H1 (cell line): ENCODE measurements at regions not wholly inside any gene's neighbourhood (a gene's known extent, or its start where the extent isn't known, plus 50 kb on each side); places are given as distances from the start of the nearest gene placed in this dataset.

ENCODE experiments used
- CTCF ChIA-PET: fragments of 300-600 bp; sonication (Branson Sonifier 250); formaldehyde crosslinking; loops from one replicate; lab custom pipeline; 2021; ENCODE audit not compliant: partially characterized antibody; lab: Charles Lee
- POLR2A ChIA-PET: fragments of 300-600 bp; sonication (Branson Sonifier 250); formaldehyde crosslinking; loops from one replicate; lab custom pipeline; 2021; ENCODE audit warnings: inconsistent platforms; ENCODE audit not compliant: partially characterized antibody; lab: Charles Lee
- DNase-seq, 2 experiments: peaks; one replicate each; pipeline versions ENCODE4 v3.0.0 to v3.0.0-alpha.2; 2010 to 2022; ENCODE audit warnings: low spot score in 2 of 2, low read depth in 1 of 2, mixed read lengths in 1 of 2
- FAIRE-seq: peaks from 2 replicates; lab custom pipeline; 2011; peaks lifted over from hg19 to GRCh38; lab: Jason Lieb, UNC
- H2AFZ ChIP-seq: 2 replicates; pipeline ENCODE4 v1.8.1; 2012; ENCODE audit warnings: low read length, inconsistent platforms
- H2AK5ac ChIP-seq: 2 replicates; pipeline ENCODE4 v1.6.1; 2013; ENCODE audit warnings: low read depth, low read length
- H2BK120ac ChIP-seq: replicated peaks from 2 replicates; pipeline ENCODE3; 2013; ENCODE audit warnings: low read depth, low read length, inconsistent platforms
- H2BK12ac ChIP-seq: 2 replicates; pipeline ENCODE4 v1.6.1; 2013; ENCODE audit warnings: low read depth, low read length
- H2BK15ac ChIP-seq: 2 replicates; pipeline ENCODE4 v1.6.1; 2013; ENCODE audit warnings: low read length
- H2BK20ac ChIP-seq: 2 replicates; pipeline ENCODE4 v1.6.1; 2013; ENCODE audit warnings: low read length
- H2BK5ac ChIP-seq: 2 replicates; pipeline ENCODE4 v1.6.1; 2013; ENCODE audit warnings: low read depth, low read length
- H3K14ac ChIP-seq: 2 replicates; pipeline ENCODE4 v1.6.1; 2013; ENCODE audit warnings: inconsistent platforms; ENCODE audit not compliant: insufficient read length
- H3K18ac ChIP-seq: 2 replicates; pipeline ENCODE4 v1.6.1; 2013; ENCODE audit warnings: low read length; ENCODE audit errors: extremely low read depth
- H3K23ac ChIP-seq: 2 replicates; pipeline ENCODE4 v1.6.1; 2013; ENCODE audit warnings: inconsistent platforms; ENCODE audit not compliant: insufficient read length
- H3K23me2 ChIP-seq: 2 replicates; pipeline ENCODE4 v1.6.1; 2013; ENCODE audit warnings: low read depth, low read length
- H3K27ac ChIP-seq: 2 replicates; pipeline ENCODE4 v1.6.1; 2011; ENCODE audit warnings: low read depth, low read length, inconsistent platforms
- H3K27me3 ChIP-seq, 4 experiments: replicated peaks in 1 of 4; 1 replicate in 1 of 4; 2 replicates in 3 of 4; pipeline versions ENCODE4 v1.6.1 to v1.8.1; 2011 to 2013; ENCODE audit warnings: low read length in 3 of 4, mild to moderate bottlenecking in 3 of 4, inconsistent platforms in 2 of 4, mixed read lengths in 2 of 4, moderate library complexity in 1 of 4; ENCODE audit not compliant: control insufficient read depth in 3 of 4, insufficient read depth in 3 of 4; ENCODE audit errors: extremely low read depth in 1 of 4
- H3K36me3 ChIP-seq, 4 experiments: 2 replicates each; pipeline versions ENCODE4 v1.6.1 to v1.8.1; 2011 to 2013; ENCODE audit warnings: mild to moderate bottlenecking in 4 of 4, low read length in 3 of 4, moderate library complexity in 2 of 4, control low read depth in 1 of 4, inconsistent platforms in 1 of 4; ENCODE audit not compliant: insufficient read depth in 4 of 4, control insufficient read depth in 2 of 4
- H3K4ac ChIP-seq: replicated peaks from 2 replicates; pipeline ENCODE3; 2013; ENCODE audit warnings: low read length, low read depth, mixed read lengths, inconsistent platforms; ENCODE audit not compliant: insufficient read length
- H3K4me1 ChIP-seq, 4 experiments: replicated peaks in 1 of 4; 1 replicate in 1 of 4; 2 replicates in 3 of 4; pipeline versions ENCODE4 v1.6.1 to v1.8.1; 2011 to 2013; ENCODE audit warnings: low read length in 3 of 4, inconsistent platforms in 2 of 4, mixed read lengths in 1 of 4; ENCODE audit not compliant: insufficient read depth in 4 of 4, control insufficient read depth in 3 of 4
- H3K4me2 ChIP-seq, 2 experiments: 2 replicates each; pipeline versions ENCODE4 v1.6.1 to v1.8.1; 2011 to 2013; ENCODE audit warnings: low read depth in 2 of 2, low read length in 2 of 2, control low read depth in 1 of 2, inconsistent platforms in 1 of 2, mild to moderate bottlenecking in 1 of 2; ENCODE audit not compliant: insufficient read depth in 1 of 2
- H3K4me3 ChIP-seq, 4 experiments: fragments of 200-600, 300-600 bp in 1 of 4; sonication (generic), shearing (Covaris generic), sonication (Bioruptor Twin) in 1 of 4; 2 replicates each; pipeline versions ENCODE4 v1.5.1 to v1.8.1; 2011 to 2016; ENCODE audit warnings: low read length in 4 of 4, low read depth in 3 of 4, control low read depth in 2 of 4, inconsistent platforms in 2 of 4, mild to moderate bottlenecking in 2 of 4, mixed read lengths in 1 of 4, moderate library complexity in 1 of 4; ENCODE audit not compliant: insufficient read depth in 2 of 4; ENCODE audit errors: extremely low read depth in 1 of 4
- H3K56ac ChIP-seq: replicated peaks from 2 replicates; pipeline ENCODE3; 2013; ENCODE audit warnings: low read depth, mild to moderate bottlenecking, mixed read lengths, low read length, inconsistent platforms; ENCODE audit not compliant: insufficient read length
- H3K79me1 ChIP-seq: 2 replicates; pipeline ENCODE4 v1.6.1; 2013; ENCODE audit warnings: low read depth, low read length, control low read depth
- H3K79me2 ChIP-seq, 2 experiments: 2 replicates each; pipeline versions ENCODE4 v1.6.1 to v1.8.1; 2012 to 2013; ENCODE audit warnings: low read length in 2 of 2, mild to moderate bottlenecking in 2 of 2, inconsistent platforms in 1 of 2; ENCODE audit not compliant: insufficient read depth in 2 of 2, control insufficient read depth in 1 of 2
- H3K9ac ChIP-seq, 4 experiments: replicated peaks in 1 of 4; 1 replicate in 1 of 4; 2 replicates in 3 of 4; pipeline versions ENCODE4 v1.6.1 to v1.8.1; 2011 to 2013; ENCODE audit warnings: low read depth in 3 of 4, low read length in 3 of 4, control low read depth in 2 of 4, mild to moderate bottlenecking in 2 of 4, moderate library complexity in 2 of 4, inconsistent platforms in 1 of 4; ENCODE audit errors: extremely low read depth in 1 of 4
- H3K9me3 ChIP-seq, 2 experiments: 2 replicates each; pipeline versions ENCODE4 v1.6.1 to v1.8.1; 2012 to 2013; ENCODE audit warnings: mild to moderate bottlenecking in 2 of 2, moderate library complexity in 2 of 2, control low read depth in 1 of 2, inconsistent platforms in 1 of 2, low read depth in 1 of 2, low read length in 1 of 2, mixed read lengths in 1 of 2; ENCODE audit not compliant: insufficient read depth in 2 of 2
- H4K20me1 ChIP-seq, 2 experiments: replicated peaks in 1 of 2; 2 replicates each; pipeline versions ENCODE3 to v1.8.1; 2011 to 2013; ENCODE audit warnings: inconsistent platforms in 2 of 2, low read length in 2 of 2, mild to moderate bottlenecking in 1 of 2; ENCODE audit not compliant: insufficient read depth in 2 of 2, control insufficient read depth in 1 of 2
- H4K5ac ChIP-seq: 2 replicates; pipeline ENCODE4 v1.6.1; 2013; ENCODE audit warnings: low read length, low read depth, mixed read lengths, inconsistent platforms; ENCODE audit not compliant: insufficient read length
- H4K8ac ChIP-seq: 2 replicates; pipeline ENCODE4 v1.8.0; 2013; ENCODE audit warnings: mild to moderate bottlenecking, moderate library complexity, low read length, inconsistent platforms; ENCODE audit not compliant: insufficient read depth; ENCODE audit errors: extremely low read depth
- H4K91ac ChIP-seq: replicated peaks from 2 replicates; pipeline ENCODE3; 2013; ENCODE audit warnings: low read length, mixed read lengths, inconsistent platforms; ENCODE audit not compliant: insufficient read length
- BRCA1 ChIP-seq: IDR thresholded peaks from 2 replicates; pipeline ENCODE4 v1.6.1; 2012; ENCODE audit warnings: low read depth, low read length, improper control_type of control experiment
- CREB1 ChIP-seq: IDR thresholded peaks from 2 replicates; pipeline ENCODE4 v1.6.1; 2012; ENCODE audit warnings: inconsistent platforms
- CTBP2 ChIP-seq: IDR thresholded peaks from 2 replicates; pipeline ENCODE4 v1.7.0; 2011; ENCODE audit warnings: borderline replicate concordance, mild to moderate bottlenecking, moderate library complexity, mixed read lengths, low read length; ENCODE audit not compliant: insufficient read depth, insufficient read length
- RFX5 ChIP-seq: IDR thresholded peaks from 2 replicates; pipeline ENCODE4 v1.6.1; 2011; ENCODE audit warnings: low read depth, low read length, improper control_type of control experiment, borderline replicate concordance
- RXRA ChIP-seq: IDR thresholded peaks from 2 replicates; pipeline ENCODE4 v1.6.1; 2011; ENCODE audit warnings: low read depth, mild to moderate bottlenecking, low read length, moderate library complexity; ENCODE audit not compliant: insufficient read depth
- SUZ12 ChIP-seq: fragments of 200-600 bp; sonication (generic); IDR thresholded peaks from 2 replicates; pipeline ENCODE4 v1.6.1; 2012; ENCODE audit warnings: mild to moderate bottlenecking, inconsistent platforms, low read length, moderate library complexity, mixed read lengths
- WGBS, 2 experiments: shearing (Covaris generic) in 1 of 2; methylation state at CpG; one replicate each; pipeline versions ENCODE4 v1.1.6 to v1.1.7; 2013 to 2015; ENCODE audit warnings: low lambda C conversion rate in 2 of 2, mixed read lengths in 2 of 2, inconsistent platforms in 1 of 2, low coverage in 1 of 2, missing lambda C conversion rate in 1 of 2; ENCODE audit not compliant: insufficient replicate concordance in 2 of 2, insufficient coverage in 1 of 2, insufficient read length in 1 of 2; ENCODE audit errors: extremely low coverage in 1 of 2, missing lambda C conversion rate in 1 of 2; 5-methylcytosine and 5-hydroxymethylcytosine counted together

DNA sequence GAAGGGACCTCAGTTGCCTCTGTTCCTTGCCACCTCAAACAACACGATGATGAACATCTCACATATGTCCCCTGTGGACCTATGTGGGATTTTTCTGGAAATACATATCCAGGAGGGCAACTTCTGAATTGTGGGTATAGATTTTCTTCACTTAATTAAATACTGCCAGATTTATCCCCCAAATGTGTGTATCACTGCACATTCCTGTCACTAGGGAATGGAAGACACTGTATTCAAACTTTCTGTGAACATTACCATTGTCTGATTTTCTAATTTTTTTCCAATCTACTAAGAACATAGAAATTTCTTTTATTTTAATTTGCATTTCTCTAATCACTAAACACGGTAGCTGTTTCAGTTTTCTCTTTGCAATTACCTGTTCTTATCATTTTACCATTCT is 102.0 kb upstream of the MRPS22 start:
- POLR2A ChIA-PET: no interaction called here
- no peak overlapping the region for H3K18ac ChIP-seq
- H2BK20ac ChIP-seq: no peak overlapping the region
- H3K23me2 ChIP-seq: no peaks in the 10 kb centered on the region
- no peak overlapping the region for H3K9ac ChIP-seq
- no peak overlapping the region for H2BK12ac ChIP-seq
- no peak overlapping the region for H2AK5ac ChIP-seq
- TF ChIP-seq BRCA1 (no peak), CTBP2 (no peak), RXRA (no peak), RFX5 (no peak), CREB1 (no peak), SUZ12 (no peak)
- no peak overlapping the region for H3K56ac ChIP-seq
- no peak overlapping the region for H4K91ac ChIP-seq
- no peak overlapping the region for H3K4ac ChIP-seq
- H2AFZ ChIP-seq: no peak overlapping the region
- no peak overlapping the region for H3K27ac ChIP-seq
- WGBS, 2 experiments: 80% methylated on average over 2 of the region's 2 CpGs; no CpG with 5 or more reads in 1 of the 2 experiments
- H3K36me3 ChIP-seq: no peaks in the 10 kb centered on the region
- H3K14ac ChIP-seq: no peak overlapping the region
- H4K5ac ChIP-seq: no peak overlapping the region
- H2BK120ac ChIP-seq: no peak overlapping the region
- H4K8ac ChIP-seq: no peak overlapping the region
- no peak overlapping the region for H3K4me3 ChIP-seq
- no peak overlapping the region for H3K23ac ChIP-seq
- no peak overlapping the region for H2BK5ac ChIP-seq
- H3K4me1 ChIP-seq: no peaks in the 10 kb centered on the region
- no peaks in the 10 kb centered on the region; a peak in 1 of 4 replicates for H3K9me3 ChIP-seq
- H3K4me2 ChIP-seq: no peak overlapping the region
- H3K79me2 ChIP-seq: no peaks in the 10 kb centered on the region
- CTCF ChIA-PET: no interaction called here
- no peaks in the 10 kb centered on the region for H4K20me1 ChIP-seq
- FAIRE-seq (no peak), DNase-seq (no peak)
- no peaks in the 10 kb centered on the region for H3K27me3 ChIP-seq
- H2BK15ac ChIP-seq: no peak overlapping the region
- no peaks in the 10 kb centered on the region for H3K79me1 ChIP-seq
